ENCODE measurements at regions not wholly inside any gene's neighbourhood (a gene's known extent, or its start where the extent isn't known, plus 50 kb on each side); places are given as distances from the start of the nearest gene placed in this dataset.

DNA sequence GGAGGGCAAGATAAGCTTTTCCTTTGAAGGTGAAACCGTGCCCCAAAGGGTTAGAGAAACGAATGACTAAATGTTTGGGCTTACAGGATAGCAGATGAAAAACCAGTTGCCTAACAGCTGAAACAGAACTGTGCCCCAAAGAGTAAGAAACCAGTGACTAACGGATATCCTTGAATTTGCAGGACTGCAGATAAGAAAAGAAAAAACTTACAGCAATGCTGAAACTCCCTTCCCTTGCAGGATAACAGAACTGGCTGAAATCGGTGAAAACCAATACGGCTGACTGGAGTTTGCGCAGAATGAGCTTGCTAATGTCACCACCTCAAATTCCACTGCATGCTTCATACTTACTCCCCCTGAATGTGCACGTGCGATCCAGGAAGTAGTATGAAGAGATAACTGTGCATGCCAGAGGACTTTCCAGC is 175.2 kb upstream of the NLRP1 start:
- TF ChIP-seq, protein P1, sequence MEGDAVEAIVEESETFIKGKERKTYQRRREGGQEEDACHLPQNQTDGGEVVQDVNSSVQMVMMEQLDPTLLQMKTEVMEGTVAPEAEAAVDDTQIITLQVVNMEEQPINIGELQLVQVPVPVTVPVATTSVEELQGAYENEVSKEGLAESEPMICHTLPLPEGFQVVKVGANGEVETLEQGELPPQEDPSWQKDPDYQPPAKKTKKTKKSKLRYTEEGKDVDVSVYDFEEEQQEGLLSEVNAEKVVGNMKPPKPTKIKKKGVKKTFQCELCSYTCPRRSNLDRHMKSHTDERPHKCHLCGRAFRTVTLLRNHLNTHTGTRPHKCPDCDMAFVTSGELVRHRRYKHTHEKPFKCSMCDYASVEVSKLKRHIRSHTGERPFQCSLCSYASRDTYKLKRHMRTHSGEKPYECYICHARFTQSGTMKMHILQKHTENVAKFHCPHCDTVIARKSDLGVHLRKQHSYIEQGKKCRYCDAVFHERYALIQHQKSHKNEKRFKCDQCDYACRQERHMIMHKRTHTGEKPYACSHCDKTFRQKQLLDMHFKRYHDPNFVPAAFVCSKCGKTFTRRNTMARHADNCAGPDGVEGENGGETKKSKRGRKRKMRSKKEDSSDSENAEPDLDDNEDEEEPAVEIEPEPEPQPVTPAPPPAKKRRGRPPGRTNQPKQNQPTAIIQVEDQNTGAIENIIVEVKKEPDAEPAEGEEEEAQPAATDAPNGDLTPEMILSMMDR (IDR thresholded peaks at IDR 0.05; ENCODE audit: insufficient read depth, low read length, poor library complexity, severe bottlenecking), result no peak
- TF ChIP-seq EZH2phosphoT487 (conservative IDR thresholded peaks at IDR 0.05; ENCODE audit: low read length), result no peak

All from SU-DHL-6 (cell line).